GM21367 (cell line): ENCODE measurements at regions not wholly inside any gene's neighbourhood (a gene's known extent, or its start where the extent isn't known, plus 50 kb on each side); places are given as distances from the start of the nearest gene placed in this dataset.
"Not testable (repeated sequence)": the region's sequence is repeated elsewhere in the genome, so short reads cannot be mapped to it uniquely, and the experiment has no call there.

ENCODE experiments used
- ATAC-seq: cut with Tn5 transposase; IDR thresholded peaks from one replicate; pipeline ENCODE4 v1.9.1; 2021; ENCODE audit not compliant: unreplicated experiment

DNA sequence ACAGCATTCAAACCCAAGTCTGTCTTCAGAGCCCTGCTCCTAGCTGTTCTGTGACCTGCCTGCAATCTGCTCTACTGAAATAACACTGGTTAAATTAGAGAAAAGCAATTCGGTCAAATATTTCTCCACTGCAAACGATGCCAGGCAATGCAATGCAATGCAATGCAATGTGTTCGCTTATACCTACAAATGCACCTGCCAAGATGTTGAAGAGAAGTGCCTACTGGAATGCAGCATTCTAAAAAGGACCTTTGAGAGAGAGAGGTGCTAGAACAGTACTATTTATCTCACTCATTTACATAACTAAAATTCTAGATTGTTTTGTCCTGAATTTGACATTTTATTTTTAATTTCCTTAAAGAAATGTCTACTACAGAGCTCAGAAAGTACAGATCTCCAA is 157.3 kb upstream of the CDK1 start:
- no peak for ATAC-seq

DNA sequence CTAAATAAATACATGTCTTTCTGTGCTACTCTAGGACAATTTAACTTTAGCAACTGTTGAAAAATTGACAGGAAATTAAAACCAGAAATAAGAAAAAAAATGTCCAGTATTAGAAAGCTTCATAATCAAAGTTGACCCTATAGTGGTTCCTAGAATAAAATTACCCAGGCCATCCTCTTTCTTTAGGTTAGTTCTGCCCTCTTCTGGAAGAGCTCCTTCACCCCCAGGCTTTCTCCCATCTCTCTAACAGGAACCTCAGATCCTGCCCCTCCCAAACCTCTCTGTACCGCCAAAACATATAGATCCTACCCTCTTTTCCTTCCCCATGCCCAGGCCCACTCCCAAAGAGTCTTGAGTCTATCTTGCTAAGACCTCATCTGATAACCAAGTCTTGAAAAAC is 159.4 kb upstream of the CDK1 start:
- no peak for ATAC-seq

DNA sequence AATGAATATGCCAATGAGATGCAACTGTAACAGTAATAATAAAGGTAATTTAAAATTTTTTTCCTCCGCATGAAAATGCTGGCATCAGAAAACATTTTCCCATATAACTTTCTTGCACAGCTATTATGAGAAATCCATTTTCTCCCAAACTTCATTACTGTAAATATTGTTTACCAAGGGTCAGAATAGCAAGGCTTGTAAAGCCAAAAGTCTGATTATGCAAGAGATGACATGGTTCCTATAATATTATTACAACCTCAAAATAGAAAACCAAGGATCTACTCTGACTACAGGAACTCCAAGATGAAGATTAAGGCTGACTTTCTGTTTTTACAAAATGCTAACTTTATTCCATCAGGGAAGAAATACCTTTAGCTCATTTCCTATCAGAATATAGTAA is 162.7 kb upstream of the CDK1 start:
- no peak for ATAC-seq

DNA sequence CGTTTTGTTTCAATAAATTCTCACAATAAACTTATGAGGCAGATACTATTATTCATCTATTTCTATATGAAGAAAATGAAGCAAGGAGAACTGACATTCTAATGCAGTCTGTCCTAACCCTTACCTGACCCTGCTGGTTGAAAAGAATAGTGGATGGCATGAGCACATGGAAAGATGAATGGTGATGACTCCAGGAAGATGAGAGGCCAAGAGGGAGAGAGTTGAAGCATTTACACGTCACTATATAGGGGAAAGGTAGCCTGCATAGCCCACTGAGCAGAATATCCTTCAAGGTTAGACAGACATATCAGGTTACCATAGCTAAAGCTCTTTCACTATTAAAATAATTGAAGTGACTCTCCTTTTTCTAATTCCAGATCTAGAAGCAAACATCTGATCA is 163.9 kb upstream of the CDK1 start:
- ATAC-seq: no peak

DNA sequence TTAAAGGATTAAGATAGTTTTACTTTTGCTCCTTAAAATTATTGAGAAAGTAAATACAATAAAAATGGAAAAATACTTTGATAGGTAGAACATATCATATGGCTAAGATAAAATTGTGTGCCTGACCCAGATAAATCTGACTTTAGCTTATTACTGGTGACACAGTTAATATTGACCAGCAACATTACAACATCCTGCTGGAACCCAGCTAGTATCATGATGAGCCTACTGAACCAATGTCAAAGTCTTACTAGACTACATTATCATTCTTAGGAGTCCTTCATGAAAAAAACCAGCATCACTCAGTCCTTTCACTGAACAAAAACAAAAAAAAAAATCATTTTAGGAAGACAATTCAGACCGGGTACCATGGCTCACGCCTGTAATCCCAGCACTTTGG is 164.8 kb upstream of the CDK1 start:
- ATAC-seq: no peak

DNA sequence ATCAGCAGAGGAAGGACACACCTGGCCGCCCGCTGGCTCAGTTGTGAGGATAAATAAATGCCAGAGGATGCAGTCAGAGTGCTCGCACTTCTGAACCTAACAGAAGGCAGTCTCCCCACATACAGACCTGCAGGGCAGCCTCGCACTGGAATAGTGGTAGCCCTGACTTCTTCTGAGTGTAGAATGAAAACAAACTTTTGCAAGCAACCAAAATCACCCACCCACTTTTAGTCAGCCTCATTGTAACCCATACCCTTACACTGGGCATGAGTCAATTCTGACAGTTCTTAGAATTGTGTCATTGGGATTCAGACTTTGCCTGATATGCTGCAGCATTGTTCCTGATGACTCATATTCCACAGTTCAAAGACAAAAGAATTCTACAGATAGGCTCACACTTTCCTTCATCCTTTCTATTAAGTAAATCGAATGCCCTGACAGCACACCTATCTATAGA is 167.0 kb upstream of the CDK1 start:
- ATAC-seq: no peak

DNA sequence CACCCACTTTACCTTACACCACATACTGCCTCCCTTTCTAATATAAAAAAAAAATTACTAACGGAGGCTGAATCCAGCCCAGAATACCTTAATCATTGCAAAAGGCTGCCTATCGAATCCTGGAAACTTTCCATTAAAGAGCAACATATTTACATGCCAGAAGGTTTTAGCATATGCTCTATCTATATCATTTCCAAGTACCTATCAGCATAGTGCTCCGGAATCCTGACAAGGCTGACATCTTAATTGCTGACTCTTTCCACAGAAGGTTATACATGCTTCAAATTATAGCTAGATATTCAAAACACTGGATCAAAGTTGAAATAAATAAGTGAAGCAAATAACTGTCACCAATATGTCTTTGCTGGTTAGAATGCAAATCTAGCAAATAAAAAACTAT is 170.9 kb upstream of the CDK1 start:
- no peak for ATAC-seq

DNA sequence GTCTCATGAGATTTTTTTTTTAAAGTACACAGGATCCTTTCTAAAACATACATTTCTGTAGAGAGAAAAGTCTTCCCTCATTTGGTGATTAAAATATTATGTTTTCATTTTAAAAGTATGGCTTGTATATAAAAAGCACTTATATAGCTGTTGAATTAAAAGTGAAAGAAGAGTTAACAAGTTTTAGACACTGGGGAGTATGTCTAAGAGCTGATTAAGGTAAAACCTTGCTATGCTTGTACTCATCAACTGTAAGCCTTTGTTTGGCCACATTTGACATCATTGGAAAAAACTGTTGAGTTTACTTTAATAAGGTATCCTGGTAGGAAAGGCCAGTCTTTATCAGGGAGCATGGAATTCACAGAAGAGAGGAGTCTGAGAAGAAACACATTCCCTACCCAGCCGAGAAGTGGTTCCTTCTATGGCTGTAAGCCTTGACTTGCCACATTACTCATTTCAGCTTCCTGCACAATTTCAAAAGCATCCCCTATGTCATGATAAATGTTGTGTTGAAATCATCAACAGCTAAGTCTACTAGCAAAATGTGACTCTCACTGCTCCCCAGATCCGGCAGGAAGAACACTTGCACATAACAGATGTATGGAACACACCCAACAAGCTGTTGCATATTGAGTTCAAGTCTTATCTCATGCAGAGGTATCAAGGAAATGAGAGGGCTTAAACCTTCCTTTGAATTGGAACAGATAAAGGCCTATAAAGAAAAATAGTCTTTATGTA is 171.8 kb upstream of the CDK1 start:
- no peak for ATAC-seq

DNA sequence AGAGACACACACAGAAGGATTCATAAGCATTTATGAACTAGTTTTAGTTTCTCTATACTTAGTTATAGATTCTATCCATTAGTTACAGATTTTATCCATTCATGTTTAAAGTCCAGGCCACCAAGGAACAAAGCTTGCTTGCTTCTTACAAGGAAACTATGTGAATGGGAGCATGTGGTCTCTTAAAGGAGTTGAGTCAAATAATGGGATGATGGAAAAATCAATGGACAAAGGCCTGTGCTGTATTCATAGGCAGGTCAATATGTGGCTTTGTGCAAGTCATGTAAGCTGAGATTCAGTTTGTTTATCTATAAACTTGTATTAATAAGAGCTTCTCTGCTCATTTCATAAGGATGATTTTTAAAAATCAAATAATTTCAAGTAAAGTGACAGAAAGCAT is 172.8 kb upstream of the CDK1 start:
- ATAC-seq: no peak

DNA sequence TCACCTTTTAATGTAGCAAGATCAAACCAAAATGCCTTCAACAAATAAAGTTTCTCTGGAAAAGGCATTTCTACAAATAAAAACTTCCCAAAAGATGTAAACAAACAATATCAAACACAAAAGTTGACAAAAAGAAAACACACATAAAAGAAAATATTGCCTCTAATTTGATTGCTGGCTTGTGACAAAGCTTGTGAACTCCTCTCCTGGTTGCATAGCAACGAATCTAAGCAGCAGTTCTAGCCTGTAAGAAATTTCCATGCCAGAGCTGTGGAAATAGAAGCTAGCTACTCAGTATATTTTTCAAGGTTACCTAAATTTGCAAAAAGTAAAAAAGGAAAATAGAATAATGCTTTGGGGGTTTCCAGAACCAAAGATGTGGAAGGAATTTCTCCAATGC is 173.9 kb upstream of the CDK1 start:
- ATAC-seq: no peak

DNA sequence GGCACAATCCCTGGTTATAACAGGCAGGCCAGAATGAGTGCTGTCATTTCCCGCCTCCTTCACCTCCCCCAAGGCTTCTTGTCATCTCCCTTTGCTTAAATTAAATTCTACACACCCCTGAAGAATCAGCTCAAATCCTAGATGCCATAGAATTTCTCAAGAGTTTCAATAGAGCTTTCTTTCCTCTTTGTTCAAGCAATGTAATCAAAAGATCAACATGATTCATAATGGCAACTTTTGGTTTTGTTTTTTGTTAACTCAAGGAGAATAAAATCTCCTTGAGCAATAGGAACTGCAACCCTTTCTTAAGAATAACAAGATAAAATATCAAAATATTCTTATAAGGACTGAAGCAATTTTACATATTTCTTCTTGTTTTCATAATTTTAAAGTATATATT is 180.8 kb upstream of the CDK1 start:
- no peak for ATAC-seq

DNA sequence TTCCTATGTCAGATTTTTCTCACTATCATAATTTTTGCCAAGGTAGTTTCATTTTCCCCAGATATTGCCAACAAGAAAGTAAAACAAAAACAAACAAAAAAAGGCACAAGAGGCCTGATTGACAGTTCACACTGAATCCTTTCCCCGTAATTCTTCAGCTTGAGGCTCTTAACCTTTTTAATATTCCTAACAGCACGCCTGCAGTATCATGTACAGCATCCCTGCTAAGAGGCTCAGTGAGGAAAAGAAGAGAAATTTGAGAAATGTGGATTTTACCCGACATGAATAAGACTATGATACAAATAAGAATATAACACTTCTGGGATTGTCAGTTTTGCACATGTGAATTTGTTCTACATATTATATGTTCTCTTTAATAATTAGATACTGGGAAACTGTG is 182.4 kb upstream of the CDK1 start:
- no peak for ATAC-seq

DNA sequence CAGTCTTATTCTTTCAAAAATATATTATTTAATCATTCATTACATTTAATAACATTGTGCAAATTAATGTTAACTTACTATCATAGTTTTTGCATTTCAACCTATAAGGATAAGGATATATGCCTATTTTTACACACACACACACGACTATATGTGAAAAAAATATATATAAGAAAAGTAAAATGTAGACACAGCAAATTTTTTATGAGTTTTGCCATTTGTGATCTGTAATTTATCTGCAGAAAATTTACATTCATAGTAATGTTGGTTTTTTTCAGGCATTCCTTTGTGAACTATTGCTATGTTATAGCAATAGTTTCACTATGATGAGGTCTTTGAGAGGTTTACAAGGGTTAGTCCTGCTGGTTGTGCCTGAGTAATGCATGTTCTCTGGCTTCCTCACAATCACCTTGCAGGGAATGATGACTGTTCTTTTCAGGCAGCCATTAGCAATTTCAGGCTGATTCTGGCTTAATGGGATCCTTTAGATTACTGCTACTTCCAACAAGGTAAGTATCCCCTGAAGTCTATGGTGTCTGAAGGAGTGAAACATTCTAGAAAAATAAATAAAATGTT is 183.7 kb upstream of the CDK1 start:
- ATAC-seq: no peak

DNA sequence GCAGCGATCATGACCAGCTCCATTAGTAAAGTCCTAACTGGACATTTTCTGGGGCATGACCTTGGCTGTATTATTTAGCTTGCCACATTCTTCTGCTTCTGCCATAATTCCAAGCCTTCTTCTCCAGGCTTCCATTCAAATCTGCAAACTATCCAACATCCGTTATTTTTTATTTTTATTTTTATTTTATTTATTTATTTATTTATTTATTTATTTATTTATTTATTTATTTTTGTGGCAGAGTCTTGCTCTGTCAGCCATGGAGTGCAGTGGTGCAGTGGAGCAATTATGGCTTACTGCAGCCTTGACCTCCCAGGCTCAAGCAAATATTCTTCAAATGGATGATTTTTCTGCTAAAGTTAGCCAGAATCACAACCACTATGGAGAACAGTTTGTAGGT is 187.2 kb upstream of the CDK1 start:
- no peak for ATAC-seq

DNA sequence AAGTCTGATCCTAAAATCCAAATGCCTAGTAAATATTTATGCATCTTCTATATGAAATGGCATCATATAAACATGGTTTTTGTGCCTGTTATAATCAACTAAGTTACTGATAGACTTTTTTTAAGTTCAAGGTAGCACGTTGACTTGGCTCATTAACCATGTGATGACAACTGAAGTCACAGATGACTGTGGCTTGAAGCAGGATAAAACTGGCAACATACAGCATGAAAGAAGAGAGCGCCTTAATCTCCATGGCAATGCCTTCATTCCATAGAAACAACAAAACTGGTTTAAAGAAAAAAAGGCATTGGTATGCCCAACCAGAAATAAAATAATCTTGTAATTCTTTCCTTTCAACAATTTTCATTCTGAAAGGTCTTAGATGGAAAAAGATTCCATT is 188.9 kb upstream of the CDK1 start:
- no peak for ATAC-seq

DNA sequence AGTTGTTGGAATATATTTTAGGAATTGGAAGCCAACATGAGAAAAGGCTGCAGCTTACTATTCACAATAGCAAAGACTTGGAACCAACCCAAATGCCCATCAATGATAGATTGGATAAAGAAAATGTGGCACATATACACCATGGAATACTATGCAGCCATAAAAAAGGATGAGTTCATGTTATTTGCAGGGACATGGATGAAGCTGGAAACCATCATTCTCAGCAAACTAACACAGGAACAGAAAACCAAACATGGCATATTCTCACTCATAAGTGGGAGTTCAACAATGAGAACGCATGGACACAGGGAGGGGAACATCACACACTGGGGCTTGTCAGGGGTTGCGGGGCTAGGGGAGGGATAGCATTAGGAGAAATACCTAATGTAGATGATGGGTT is 192.1 kb upstream of the ANK3 start:
- ATAC-seq: not testable (repeated sequence)

DNA sequence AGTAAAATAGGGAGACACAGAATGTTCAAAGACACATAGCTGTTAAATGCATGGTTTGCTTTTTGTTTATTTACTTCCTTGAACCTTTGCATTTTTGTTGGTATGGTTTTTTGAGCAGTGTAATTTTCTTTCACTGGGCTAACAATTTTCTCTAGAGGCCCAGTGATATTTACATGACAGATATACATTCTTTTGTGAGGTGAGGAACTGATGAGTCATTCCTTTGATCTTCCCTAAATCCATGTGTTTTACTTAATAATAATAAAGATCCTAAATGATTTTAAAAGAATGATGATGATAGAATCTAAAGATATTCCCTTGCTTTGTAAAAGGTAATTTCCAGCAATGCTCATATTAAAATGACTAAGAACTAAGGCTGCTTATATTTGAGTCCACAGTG is 188.5 kb upstream of the ANK3 start:
- no peak for ATAC-seq

DNA sequence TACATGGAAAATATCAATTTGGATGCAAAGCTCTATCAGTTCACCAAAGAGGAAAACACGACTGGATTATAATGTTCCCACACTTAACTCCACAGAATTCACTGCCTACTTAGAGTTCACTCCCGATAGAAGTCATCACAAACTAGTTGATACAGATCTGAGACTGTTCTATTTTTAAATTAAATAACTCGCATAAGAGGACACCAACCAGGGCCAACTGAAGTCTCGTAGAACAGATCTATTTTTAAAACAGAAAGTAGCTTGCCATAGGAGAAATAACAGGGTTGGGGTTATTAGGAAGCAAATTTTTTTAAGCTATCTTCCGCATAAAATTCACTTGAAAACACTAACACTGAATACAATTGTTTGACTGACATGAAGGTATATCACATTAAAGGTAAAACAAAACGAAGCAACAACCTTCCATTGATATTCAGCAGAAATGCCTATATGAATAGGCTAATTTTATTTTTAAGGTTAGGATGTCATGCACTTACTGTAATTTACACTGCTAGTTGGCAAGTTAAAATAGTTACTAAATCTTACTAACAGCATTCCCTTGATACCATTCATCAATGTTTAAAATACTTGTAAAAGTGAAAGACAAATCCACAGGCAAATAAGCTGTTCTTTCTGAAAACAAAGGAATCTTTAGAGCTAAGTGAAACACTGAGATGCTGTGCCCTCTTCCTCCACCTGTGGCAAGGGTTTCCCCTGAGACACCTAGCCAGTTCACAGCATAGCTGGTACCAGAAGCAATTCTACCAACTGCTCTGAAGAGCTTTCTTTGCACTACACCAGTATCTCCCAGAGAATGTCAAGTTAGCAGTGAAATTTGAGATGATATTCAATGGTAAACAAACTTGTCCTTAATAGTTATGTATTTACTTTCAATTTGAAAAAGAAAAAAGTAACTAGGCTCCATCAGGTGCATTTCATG is 186.7 kb upstream of the ANK3 start:
- no peak for ATAC-seq

DNA sequence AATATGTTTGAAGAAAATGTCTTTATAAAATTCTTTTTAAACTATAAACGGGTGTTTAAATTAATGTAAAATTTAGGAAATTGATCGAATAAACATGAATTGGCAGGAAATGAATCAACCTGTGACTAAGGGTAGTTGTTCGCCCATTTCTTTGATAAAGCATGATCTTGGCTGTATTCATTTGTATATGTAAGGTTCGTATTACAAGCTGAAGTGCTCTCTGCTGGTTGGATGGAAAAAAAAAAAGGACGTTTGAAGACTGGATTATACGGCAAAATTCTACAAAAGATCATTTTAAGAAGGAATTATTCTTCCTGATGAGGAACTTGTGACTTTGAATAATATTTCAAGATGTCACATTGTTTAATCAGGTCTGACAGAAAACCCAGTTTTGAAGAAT is 185.4 kb upstream of the ANK3 start:
- ATAC-seq: no peak

DNA sequence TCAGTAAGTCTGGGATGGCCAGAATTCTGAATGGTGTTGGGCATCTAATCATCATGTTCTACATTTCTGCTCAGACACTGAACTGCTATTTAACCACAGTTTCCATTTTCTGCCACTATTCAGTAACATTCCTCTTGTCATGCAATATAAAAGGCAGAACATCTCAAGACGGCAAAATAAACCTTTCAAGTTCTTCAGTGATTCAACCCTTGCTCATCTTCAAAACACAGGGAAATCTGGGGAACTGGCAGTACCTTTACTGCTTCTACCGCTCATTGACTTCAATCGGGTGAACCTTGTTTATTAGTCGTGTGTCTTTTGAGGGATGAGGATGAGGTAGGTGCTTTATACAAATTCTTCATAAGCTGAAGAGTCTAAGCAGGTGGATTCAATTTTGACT is 184.7 kb upstream of the ANK3 start:
- ATAC-seq: no peak

DNA sequence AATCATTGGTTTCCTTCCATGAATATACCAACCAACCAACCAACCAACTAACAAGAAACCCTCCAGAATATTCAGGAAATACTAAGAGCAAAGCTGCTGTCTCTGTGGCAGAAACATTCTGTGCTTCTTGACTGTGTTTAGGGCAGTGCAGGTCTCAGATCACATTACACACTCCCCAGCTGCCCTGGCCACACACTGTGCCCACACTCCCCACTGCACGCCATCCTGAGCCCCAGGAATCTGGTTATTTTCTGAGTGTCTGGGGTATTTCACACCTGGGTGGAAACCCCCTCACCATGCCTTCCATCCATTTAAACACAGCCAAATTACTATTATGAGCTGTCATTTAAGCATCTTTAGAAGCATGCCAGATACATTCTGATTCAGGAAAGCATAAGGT is 183.7 kb upstream of the ANK3 start:
- ATAC-seq: no peak
